Astrocyte (in vitro differentiated cells and primary cell): ENCODE measurements at regions not wholly inside any gene's neighbourhood (a gene's known extent, or its start where the extent isn't known, plus 50 kb on each side); places are given as distances from the start of the nearest gene placed in this dataset.

Experiments used
- CTCF ChIP-seq: IDR thresholded peaks from 2 replicates; pipeline ENCODE4 v1.5.1; 2011; ENCODE audit warnings: low read depth, mild to moderate bottlenecking, inconsistent platforms, low read length, moderate library complexity; ENCODE audit not compliant: insufficient read depth
- EZH2 ChIP-seq: IDR thresholded peaks from 2 replicates; pipeline ENCODE4 v1.6.1; 2012; ENCODE audit warnings: mild to moderate bottlenecking, low read length, inconsistent platforms; ENCODE audit not compliant: insufficient read depth

DNA sequence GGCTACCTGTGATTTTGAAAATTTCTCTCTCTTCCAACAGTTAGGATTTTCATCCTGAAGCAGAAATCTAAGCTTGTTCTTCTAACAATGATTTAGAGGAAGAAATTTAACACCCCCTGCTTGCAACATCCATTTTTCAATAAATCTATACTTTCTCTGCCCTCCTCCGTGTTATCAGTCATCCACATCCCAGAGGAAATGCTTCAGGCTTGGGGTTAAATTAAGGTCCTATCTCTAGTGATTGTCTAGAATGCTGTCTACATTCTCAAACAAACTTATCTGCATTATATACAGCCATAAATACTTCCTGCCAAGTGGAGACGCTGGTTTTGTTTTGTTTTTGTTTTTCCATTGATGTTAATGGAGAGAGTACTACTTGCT lies 371.0 kb downstream of the CSNK1G3 start:
- TF ChIP-seq CTCF: no peak
- TF ChIP-seq EZH2: no peak
